ENCODE measurements at regions not wholly inside any gene's neighbourhood (a gene's known extent, or its start where the extent isn't known, plus 50 kb on each side); places are given as distances from the start of the nearest gene placed in this dataset.

GRCh38 chr21:29418813-29419212 is 120.1 kb downstream of the BACH1 start (continued):
- TF ChIP-seq ZMAT5 (CRISPR knock-in tag; IDR thresholded peaks at IDR 0.05; ENCODE audit: borderline replicate concordance, low read depth) (no peak), HNRNPK (IDR thresholded peaks at IDR 0.05; ENCODE audit: low read depth, low read length, poor library complexity, severe bottlenecking) (no peak), ZNF7 (CRISPR knock-in tag; IDR thresholded peaks at IDR 0.05) (no peak), LCORL (IDR thresholded peaks at IDR 0.05) (no peak), LCORL (CRISPR knock-in tag; IDR thresholded peaks at IDR 0.05) (no peak), ZBTB14 (CRISPR knock-in tag; IDR thresholded peaks at IDR 0.05) (no peak), ZNF615 (CRISPR knock-in tag; IDR thresholded peaks at IDR 0.05; ENCODE audit: borderline replicate concordance) (no peak), STAT5B (CRISPR knock-in tag; IDR thresholded peaks at IDR 0.05) (no peak), U2AF1 (optimal IDR thresholded peaks at IDR 0.05; ENCODE audit: low read depth, low read length) (no peak)

- intact Hi-C loops (cut with micrococcal nuclease; ENCODE audit: unreplicated experiment), result no loop called here
- Histone ChIP-seq H3K4me1 (ENCODE audit: insufficient read depth, low read length) (no peaks in the 10 kb centered on the region), H4K20me1 (ENCODE audit: insufficient read depth, low read length) (no peaks in the 10 kb centered on the region), H3K27me3 (ENCODE audit: control insufficient read depth in 1 of 2, insufficient read depth in 2 of 2, low read length in 2 of 2) (no peaks in the 10 kb centered on the region), H3K9ac (ENCODE audit: insufficient read depth, low read depth, low read length) (no peak overlapping the region), H3K36me3 (replicated peaks in 1 of 2; ENCODE audit: control insufficient read depth in 1 of 2, insufficient read depth in 2 of 2, low read length in 2 of 2) (no peaks in the 10 kb centered on the region), H2AFZ (ENCODE audit: low read length) (no peak overlapping the region), H3K9me3 (ENCODE audit: low read length) (no peaks in the 10 kb centered on the region), H3K4me2 (ENCODE audit: low read depth, low read length) (no peak overlapping the region), H3K27ac (ENCODE audit: extremely low read length, insufficient read depth, low read length) (no peak overlapping the region), H3K4me3 (replicated peaks in 1 of 3; ENCODE audit: insufficient read depth in 1 of 3, low read depth in 2 of 3, low read length in 3 of 3) (no peak overlapping the region), H3K79me2 (ENCODE audit: insufficient read depth, low read length) (no peaks in the 10 kb centered on the region)
- ATAC-seq (no peak), DNase-seq (ENCODE audit: low spot score) (no peak), FAIRE-seq (no peak)
- no TSS peak for BruUV-seq (replicated peaks)
- WGBS (ENCODE audit: low lambda C conversion rate), result 100% methylated on average over 1 of the region's 1 CpG
- CTCF ChIA-PET (ENCODE audit: low intra/inter-chr PET ratio, low total read pairs), result no interaction called here
- in situ Hi-C loops (cut with HindIII; ENCODE audit: extremely low pct_ligation_motif_present, low pct_unique_long_range_greater_than_20kb), result no loop called here
- POLR2A ChIA-PET, result no interaction called here
- TF ChIP-seq HDAC6 (IDR thresholded peaks at IDR 0.05; ENCODE audit: low read depth, low read length) (no peak), MXD3 (CRISPR knock-in tag; IDR thresholded peaks at IDR 0.05) (no peak), MLXIP (CRISPR knock-in tag; IDR thresholded peaks at IDR 0.05; ENCODE audit: borderline replicate concordance) (no peak), MXI1 (IDR thresholded peaks at IDR 0.05; ENCODE audit: borderline replicate concordance, low read depth, low read length) (no peak), ZNF792 (CRISPR knock-in tag; IDR thresholded peaks at IDR 0.05) (no peak), ATF7 (IDR thresholded peaks at IDR 0.05) (no peak), ATF7 (CRISPR knock-in tag; IDR thresholded peaks at IDR 0.05) (no peak), SPEN (CRISPR knock-in tag; IDR thresholded peaks at IDR 0.05; ENCODE audit: low read depth) (no peak), PRDM10 (CRISPR knock-in tag; IDR thresholded peaks at IDR 0.05; ENCODE audit: low read depth) (no peak)
Observed at GRCh38 chr21:29419422-29419821, 120.7 kb downstream of the BACH1 start.

Data from HepG2 (cell line).